HG02973 (cell line): ENCODE measurements at regions not wholly inside any gene's neighbourhood (a gene's known extent, or its start where the extent isn't known, plus 50 kb on each side); places are given as distances from the start of the nearest gene placed in this dataset.

Experiments used
- ATAC-seq: cut with Tn5 transposase; IDR thresholded peaks from one replicate; pipeline ENCODE4 v1.9.1; 2021; ENCODE audit warnings: moderate library complexity; ENCODE audit not compliant: unreplicated experiment

GRCh38 chr5:133882389-133882695 is 86.1 kb downstream of the C5orf15 start:
- ATAC-seq = no peak

DNA sequence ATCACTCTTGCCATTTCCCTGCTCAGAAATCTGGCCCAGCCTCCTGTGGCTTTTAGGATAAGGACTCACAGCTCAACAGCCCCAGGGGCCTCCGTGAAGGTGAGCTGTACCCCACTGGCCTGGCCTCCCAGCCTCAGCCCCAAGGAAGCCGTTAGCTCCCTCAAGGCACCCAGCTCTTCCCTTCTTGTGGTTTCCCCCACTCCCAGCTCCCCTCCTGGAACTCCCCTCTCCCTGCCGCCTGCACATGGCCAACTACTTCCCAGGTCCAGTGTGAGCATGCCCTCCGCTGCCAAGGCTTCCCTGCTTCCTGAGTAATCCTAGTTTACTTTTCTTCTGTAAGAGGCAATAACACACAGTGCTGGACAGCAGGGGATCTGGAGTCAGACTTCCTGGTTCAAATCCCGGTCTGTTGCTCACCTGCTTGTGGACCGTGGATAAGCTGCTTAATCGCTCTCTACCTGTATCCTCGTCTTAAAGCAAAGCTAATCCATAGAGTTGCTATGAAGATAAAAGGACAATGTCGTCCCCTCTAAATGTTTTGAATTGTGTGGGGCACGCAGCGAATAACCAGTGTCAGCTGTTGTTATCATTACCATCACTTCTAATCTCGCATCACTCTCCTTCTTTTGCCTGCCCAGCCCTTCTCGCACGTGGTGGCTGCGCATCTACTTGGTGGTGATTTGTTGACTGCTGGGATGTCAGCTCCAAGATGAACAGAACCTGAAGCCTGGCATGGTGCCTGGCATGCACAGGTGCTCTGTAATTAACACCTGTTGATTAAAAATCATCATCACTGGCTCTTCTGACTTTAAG is 86.6 kb downstream of the C5orf15 start:
- ATAC-seq = no peak

DNA sequence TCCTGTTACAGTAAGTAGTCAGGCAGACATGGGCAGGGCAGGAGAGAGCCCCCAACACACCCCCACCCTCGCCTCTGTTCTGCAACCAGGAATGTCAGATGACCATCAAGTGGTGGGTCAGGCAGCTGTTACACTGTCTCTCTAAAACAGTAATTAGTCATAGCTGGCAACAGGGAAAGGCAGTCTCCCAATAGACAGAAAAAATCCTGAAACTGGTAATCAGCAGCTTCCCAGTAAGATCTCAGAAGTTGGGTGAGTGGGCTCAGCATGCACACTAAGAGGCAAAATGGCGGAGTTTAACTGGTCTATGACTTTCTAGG is 90.2 kb downstream of the C5orf15 start:
- no peak for ATAC-seq

DNA sequence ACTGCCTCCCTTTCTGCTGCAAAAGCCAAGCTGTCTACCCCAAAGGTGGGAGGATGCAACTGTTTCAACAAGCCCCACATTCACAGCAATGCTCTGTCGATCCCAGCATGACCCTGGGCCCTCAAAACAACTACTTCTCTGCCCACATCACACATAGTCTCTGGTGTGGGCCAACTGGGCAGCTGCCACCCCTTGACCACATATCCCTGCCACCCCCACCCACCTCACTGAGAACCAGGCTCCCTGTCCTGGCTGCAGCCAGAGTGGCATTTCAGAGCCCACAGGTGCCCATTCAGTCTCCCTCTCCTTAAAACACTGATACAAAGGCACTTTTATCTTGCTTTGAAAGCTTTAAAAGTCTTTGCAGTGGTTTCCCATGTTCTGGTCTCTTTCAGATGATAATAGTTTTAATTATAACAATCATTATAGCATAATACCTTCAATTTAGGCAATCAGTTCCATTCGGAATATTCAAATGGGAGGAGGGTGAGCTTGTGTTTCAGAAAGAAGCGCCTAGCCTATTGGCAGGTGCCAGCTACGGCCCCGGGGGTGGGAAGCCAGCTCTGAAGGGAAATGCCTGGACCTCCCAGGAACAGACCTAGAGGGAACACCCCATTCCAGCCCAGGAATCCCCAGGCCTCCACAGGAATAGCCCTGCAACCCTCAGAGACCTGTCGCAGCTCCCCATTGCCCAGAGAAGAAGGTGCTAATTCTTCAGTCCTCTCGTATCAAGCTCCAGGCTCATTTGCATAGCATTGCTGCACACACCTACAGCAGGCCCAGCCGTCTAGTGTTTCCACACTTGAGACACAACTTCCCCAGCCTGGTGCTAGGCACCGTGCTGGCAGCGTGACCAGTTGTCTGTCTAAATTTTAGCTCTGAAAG is 90.8 kb downstream of the C5orf15 start:
- ATAC-seq = no peak

GRCh38 chr5:133876266-133876665 is 92.2 kb downstream of the C5orf15 start:
- no peak for ATAC-seq

DNA sequence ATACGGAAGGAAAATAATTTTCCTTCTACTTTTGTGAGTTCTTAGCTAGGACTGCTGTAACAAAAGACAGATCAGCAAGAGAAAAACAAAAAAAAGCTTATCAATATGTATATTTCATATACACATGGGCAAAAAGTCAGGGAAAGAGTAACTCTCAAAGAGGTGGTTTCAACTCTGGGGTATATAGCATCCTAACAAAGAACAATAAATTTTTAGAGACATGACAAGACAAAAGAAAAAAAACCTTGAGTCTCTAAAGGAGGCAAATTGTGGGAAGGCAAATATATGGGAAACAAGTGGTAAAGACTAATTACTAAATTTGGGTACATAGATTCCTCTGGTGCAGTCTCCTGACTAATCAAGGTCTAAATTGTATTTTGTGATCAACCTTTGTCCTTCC is 93.2 kb downstream of the C5orf15 start:
- no peak for ATAC-seq

DNA sequence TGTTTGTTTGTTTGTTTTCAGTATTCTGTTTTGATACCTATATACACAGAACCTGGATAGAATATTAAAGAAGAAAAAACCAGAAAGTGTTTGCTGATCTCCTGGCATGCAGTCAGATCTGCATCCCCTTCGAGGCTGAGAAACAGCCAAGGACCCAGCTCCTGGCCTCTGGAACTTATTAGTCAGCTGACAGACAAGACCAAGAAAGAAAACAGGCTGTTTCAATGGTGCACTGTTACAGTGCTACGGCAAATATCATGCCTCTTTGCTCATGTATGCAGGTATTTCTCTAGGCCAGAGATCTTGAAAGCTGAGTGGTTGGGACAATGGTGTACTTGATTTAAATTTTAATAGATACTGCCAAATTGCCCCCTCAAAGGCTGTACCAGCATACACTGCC is 95.0 kb downstream of the C5orf15 start:
- ATAC-seq = no peak

DNA sequence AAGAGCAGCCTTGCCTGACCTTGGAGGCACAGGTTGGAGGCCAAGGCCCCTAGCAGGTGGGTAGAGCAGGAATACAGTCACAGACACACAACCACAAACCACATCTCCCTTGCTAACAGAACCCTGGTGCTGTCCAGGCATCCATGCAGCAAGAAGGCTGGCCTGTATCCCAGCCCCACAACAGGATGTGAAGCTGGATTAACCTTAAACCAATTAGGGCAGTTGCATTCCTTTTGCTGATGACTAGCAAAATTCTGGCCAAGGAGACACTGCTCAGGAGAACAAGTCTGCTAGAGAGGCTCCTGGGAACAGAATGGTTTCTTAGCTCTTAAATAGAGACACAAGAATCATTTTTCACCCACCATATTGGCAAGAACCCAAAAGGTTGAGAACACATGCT is 97.8 kb downstream of the C5orf15 start:
- no peak for ATAC-seq

DNA sequence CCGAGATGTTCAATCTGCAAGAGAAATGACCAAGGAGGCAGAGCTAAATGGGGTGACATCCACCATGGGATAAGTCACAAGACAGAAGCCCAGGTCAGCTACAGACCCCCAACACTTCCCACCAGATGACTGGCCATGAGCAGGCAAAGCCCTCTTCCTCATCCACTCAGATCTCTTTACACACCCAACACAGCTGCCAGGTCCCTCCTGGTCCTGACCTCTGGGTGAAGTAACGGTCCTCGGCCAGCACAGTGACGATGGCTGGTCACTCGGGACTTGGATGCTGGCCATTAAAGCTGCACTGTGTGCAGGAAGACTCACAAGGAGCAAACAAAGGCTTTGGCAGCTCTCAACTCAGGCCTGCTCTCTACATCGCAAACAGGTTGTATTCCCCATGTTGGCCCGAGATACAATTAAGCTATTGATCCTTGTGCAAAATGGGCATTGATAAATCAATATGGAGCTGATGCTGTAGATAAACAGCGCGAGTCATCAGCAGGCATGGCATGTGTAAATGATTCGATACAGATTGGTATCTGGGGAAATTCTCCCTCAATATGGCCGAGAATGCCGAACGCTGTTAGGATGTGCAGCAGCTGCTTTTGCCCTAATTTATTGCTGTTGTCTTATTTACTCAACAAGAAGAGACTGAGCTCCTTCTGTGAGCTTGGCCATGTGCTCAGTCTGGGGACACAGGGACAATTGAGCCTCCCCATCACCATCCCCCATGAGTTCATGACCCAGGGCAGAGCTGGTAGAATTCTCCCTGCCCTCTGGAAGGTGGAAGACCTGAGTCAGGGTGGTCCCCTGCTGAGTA is 98.7 kb downstream of the C5orf15 start:
- no peak for ATAC-seq

GRCh38 chr5:133868946-133869518 is 99.4 kb downstream of the C5orf15 start:
- no peak for ATAC-seq

- ATAC-seq = no peak
Observed at GRCh38 chr5:133867851-133868545, 100.4 kb downstream of the C5orf15 start.

GRCh38 chr5:133867341-133867740 is 101.1 kb downstream of the C5orf15 start:
- no peak for ATAC-seq

DNA sequence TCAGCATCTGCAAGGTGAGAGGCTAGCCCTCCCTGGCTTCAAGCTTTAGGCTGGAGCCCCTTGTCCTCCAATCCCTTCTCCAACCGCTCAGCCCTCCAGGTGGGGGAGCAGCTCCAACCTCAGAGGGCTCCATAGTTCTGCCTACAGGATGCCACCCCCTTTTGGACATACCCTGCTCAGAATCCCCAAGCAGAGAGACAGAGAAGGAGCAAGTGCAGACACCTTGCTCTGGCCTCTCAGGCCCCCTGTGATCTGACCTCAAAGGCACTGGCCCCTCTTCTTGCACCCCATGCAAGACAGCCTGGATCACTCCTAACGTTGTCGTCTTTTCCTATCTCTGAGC is 101.6 kb downstream of the C5orf15 start:
- ATAC-seq = no peak

GRCh38 chr5:133866160-133866902 is 102.1 kb downstream of the C5orf15 start:
- ATAC-seq = no peak

- ATAC-seq = no peak
Observed at GRCh38 chr5:133865113-133865512, 103.3 kb downstream of the C5orf15 start.

- no peak for ATAC-seq
Observed at GRCh38 chr5:133864711-133865110, 103.7 kb downstream of the C5orf15 start.

DNA sequence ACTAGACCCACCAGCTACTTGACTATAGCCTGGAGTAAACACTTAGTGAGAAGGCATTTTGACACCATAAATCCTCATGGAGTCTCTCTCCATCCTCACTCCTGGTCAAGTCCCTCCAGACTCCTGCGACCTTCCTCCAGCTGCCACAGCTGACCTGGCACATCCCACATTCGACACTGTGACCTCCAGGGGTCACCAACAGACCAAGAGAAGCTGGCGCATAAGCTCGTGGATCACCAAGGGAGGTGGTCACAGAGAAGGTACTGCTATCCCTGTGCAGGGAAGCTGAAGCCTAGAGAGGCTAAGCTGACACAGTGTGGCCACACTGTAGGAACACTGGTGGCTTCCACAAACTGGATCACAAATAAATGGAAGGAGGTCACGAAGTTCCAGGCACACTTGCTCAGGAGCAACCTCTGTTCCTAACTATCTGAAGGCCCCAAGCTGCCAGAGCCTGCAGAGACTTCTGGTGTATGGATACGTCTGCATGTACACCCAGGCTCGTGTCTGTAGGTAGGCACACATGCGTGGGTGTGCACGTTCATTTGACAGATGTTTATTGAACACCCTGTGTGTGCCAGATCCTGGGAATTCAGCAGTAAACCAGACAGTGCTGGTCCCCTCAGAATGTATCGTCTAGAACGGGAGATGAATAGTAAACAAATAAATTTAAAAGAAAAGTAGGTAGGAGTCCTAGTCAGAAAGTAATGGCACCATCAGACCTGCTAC is 104.4 kb downstream of the C5orf15 start:
- ATAC-seq = no peak

- ATAC-seq = no peak
Observed at GRCh38 chr5:133861161-133861737, 107.2 kb downstream of the C5orf15 start.

DNA sequence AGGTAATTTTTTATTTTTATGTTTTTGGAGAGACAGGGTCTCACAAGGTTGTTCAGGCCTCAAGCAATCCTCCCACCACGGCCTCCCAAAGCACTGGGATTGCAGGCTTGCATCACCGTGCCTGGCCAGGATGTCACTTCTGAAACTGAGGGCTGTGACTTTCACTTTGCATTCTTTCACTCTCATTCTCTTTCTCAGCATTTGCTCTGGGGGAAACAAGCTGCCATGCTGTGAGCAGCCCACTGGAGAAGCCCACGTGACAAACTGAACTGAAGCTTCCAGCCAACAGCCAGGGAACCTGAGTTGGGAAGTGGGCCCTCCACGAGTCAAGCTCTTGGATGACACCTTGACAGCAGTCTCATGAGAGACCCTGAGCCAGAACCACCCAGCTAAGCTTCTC is 109.4 kb downstream of the C5orf15 start:
- no peak for ATAC-seq
